Fibroblast of lung (primary cell): ENCODE measurements at regions not wholly inside any gene's neighbourhood (a gene's known extent, or its start where the extent isn't known, plus 50 kb on each side); places are given as distances from the start of the nearest gene placed in this dataset.

Experiments used
- EZH2 ChIP-seq: IDR thresholded peaks from 2 replicates; pipeline ENCODE4 v1.5.1; 2012; ENCODE audit warnings: low read length, control low read depth, mild to moderate bottlenecking; ENCODE audit errors: missing control alignments
- TF ChIP-seq, protein P1 (sequence below), 2 donors: IDR thresholded peaks in 1 of 2; conservative IDR thresholded peaks in 1 of 2; 1 replicate in 1 of 2; 2 replicates in 1 of 2; pipeline ENCODE4 v1.5.1; 2011 to 2012; ENCODE audit warnings: low read length in 2 of 2, control low read depth in 1 of 2, inconsistent platforms in 1 of 2, low read depth in 1 of 2, mild to moderate bottlenecking in 1 of 2

DNA sequence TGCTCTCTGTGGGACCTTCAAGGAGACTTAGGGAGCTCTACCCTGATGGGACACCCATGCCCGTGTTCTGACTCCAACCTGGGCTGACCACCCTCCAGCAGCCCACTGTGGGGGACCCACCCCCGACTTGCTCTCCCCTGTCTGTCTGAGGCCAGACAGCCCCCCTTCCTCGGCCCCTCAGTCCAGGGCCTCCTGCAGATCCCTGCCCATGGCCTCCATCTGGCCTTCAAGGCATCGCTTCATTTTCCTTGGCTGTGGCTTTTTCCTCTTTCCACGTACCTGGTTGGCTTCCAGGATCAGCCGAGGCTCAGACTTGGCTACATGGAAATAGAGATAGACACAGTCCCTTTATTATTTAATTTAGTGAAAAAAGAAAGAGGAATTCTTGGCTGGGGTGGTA lies 290.0 kb downstream of the CYP26B1 start:
- TF ChIP-seq, protein P1, sequence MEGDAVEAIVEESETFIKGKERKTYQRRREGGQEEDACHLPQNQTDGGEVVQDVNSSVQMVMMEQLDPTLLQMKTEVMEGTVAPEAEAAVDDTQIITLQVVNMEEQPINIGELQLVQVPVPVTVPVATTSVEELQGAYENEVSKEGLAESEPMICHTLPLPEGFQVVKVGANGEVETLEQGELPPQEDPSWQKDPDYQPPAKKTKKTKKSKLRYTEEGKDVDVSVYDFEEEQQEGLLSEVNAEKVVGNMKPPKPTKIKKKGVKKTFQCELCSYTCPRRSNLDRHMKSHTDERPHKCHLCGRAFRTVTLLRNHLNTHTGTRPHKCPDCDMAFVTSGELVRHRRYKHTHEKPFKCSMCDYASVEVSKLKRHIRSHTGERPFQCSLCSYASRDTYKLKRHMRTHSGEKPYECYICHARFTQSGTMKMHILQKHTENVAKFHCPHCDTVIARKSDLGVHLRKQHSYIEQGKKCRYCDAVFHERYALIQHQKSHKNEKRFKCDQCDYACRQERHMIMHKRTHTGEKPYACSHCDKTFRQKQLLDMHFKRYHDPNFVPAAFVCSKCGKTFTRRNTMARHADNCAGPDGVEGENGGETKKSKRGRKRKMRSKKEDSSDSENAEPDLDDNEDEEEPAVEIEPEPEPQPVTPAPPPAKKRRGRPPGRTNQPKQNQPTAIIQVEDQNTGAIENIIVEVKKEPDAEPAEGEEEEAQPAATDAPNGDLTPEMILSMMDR (conservative IDR thresholded peaks at IDR 0.05 in 1 of 2, IDR thresholded peaks at IDR 0.05 in 1 of 2; ENCODE audit: low read depth in 1 of 2, low read length in 2 of 2): no peak
- no peak for TF ChIP-seq EZH2
